Upper lobe of left lung (tissue), 4 donors: ENCODE measurements at regions not wholly inside any gene's neighbourhood (a gene's known extent, or its start where the extent isn't known, plus 50 kb on each side); places are given as distances from the start of the nearest gene placed in this dataset.

Experiments
- CTCF ChIP-seq, 6 experiments: fragments of 450-650 bp in 4 of 6; fragments of 200-600 bp in 2 of 6; sonication (generic) in 2 of 6; IDR thresholded peaks; one replicate each; pipeline ENCODE4 v1.5.1; 2016 to 2019; ENCODE audit warnings: antibody characterized with exemption in 6 of 6
- POLR2A ChIP-seq, 4 donors: fragments of 450-650 bp; IDR thresholded peaks; one replicate each; pipeline ENCODE4 v1.5.1; 2016 to 2017; ENCODE audit warnings: antibody characterized with exemption in 4 of 4, mild to moderate bottlenecking in 2 of 4

- TF ChIP-seq CTCF (IDR thresholded peaks at IDR 0.05) = peak in 2 of 6 experiments; percentile 6 to 21
- no peak for TF ChIP-seq POLR2A (IDR thresholded peaks at IDR 0.05)
Observed at GRCh38 chr4:104693601-104694201, 199.0 kb upstream of the CXXC4 start.
